ENCODE measurements at regions not wholly inside any gene's neighbourhood (a gene's known extent, or its start where the extent isn't known, plus 50 kb on each side); places are given as distances from the start of the nearest gene placed in this dataset.

GRCh38 chr5:167511276-167511675, 780.2 kb upstream of the WWC1 start:
- H3K9me3 ChIP-seq (ENCODE audit: severe bottlenecking): no peaks in the 10 kb centered on the region
- ATAC-seq (ENCODE audit: low read depth) (no peak), DNase-seq (ENCODE audit: low spot score) (no peak)
- no peak for TF ChIP-seq CTCF (IDR thresholded peaks at IDR 0.05; ENCODE audit: poor library complexity, severe bottlenecking)
- no peaks in the 10 kb centered on the region for H3K4me1 ChIP-seq (ENCODE audit: insufficient read depth, poor library complexity, severe bottlenecking)
- no peak overlapping the region for H3K4me3 ChIP-seq (ENCODE audit: severe bottlenecking)
- H3K36me3 ChIP-seq (ENCODE audit: low read depth): no peaks in the 10 kb centered on the region
- no peak overlapping the region for H3K27ac ChIP-seq (ENCODE audit: poor library complexity, severe bottlenecking)
- H3K27me3 ChIP-seq (ENCODE audit: insufficient read depth, poor library complexity, severe bottlenecking): peaks cover 57% of the 10 kb centered on the region

DNA sequence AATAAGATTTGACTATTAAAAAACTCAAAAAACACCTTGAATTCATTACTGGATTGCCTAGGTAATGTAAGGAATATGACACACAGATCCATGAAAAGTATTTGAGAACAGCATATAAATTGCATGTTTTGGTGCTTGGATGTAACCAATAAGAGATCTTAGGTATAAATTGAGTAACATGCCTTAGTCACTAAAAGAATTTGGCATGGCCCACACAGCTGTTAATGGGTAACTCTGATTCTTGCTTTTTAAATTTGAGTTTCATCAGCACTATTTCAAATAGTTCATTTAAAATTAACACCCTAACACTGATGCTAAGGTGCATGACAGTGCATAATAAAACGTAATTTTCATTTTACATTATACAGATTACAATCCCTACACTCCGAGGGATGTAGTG, 779.3 kb upstream of the WWC1 start:
- Histone ChIP-seq H3K9me3 (ENCODE audit: severe bottlenecking) (no peaks in the 10 kb centered on the region), H3K36me3 (ENCODE audit: low read depth) (no peaks in the 10 kb centered on the region), H3K27me3 (ENCODE audit: insufficient read depth, poor library complexity, severe bottlenecking) (peaks cover 49% of the 10 kb centered on the region), H3K4me3 (ENCODE audit: severe bottlenecking) (no peak overlapping the region), H3K4me1 (ENCODE audit: insufficient read depth, poor library complexity, severe bottlenecking) (no peaks in the 10 kb centered on the region), H3K27ac (ENCODE audit: poor library complexity, severe bottlenecking) (no peak overlapping the region)
- TF ChIP-seq CTCF (IDR thresholded peaks at IDR 0.05; ENCODE audit: poor library complexity, severe bottlenecking): no peak
- no peak for DNase-seq (ENCODE audit: low spot score)
- no peak for ATAC-seq (ENCODE audit: low read depth)

DNA sequence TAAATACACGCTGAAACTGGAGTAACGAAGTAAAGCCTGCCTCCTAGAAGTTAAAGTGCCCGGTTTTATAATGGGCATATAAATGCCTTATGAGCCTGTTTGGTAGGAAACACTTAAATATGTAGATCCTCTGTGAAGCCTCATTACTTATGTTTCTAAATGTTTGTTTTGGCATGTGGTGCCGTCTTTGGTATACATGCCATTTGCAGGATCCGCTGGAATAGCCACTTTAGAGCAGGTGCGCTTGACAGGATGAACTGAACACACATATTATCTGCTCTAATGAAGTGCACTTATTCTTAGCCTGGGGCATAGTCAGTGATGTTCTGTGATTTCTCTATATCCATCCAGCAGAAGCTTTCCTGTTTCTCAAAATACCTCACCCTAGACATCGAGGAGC, 778.1 kb upstream of the WWC1 start:
- DNase-seq (ENCODE audit: low spot score) (no peak), ATAC-seq (ENCODE audit: low read depth) (no peak)
- no peaks in the 10 kb centered on the region for H3K36me3 ChIP-seq (ENCODE audit: low read depth)
- no peaks in the 10 kb centered on the region for H3K4me1 ChIP-seq (ENCODE audit: insufficient read depth, poor library complexity, severe bottlenecking)
- H3K4me3 ChIP-seq (ENCODE audit: severe bottlenecking): no peak overlapping the region
- no peaks in the 10 kb centered on the region for H3K9me3 ChIP-seq (ENCODE audit: severe bottlenecking)
- no peak overlapping the region for H3K27ac ChIP-seq (ENCODE audit: poor library complexity, severe bottlenecking)
- no peak for TF ChIP-seq CTCF (IDR thresholded peaks at IDR 0.05; ENCODE audit: poor library complexity, severe bottlenecking)
- H3K27me3 ChIP-seq (ENCODE audit: insufficient read depth, poor library complexity, severe bottlenecking): peaks cover 41% of the 10 kb centered on the region

DNA sequence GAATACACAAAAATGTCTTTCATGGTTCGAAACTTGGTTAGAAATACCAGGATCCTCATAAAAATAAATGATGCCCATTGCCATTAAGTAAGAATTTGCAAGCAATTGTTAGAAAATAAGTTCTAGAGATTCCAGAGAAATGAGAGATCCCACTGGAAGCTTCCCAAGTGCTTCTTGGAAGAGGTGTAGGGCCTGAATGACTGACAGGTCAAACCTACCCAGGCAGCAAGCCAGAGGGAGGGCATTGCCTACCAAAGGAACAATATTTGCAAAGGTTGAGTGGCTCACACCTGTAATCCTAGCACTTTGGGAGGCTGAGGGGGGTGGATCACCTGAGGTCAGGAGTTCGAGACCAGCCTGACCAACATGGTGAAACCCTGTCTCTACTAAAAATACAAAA, 777.0 kb upstream of the WWC1 start:
- no peak for ATAC-seq (ENCODE audit: low read depth)
- H3K36me3 ChIP-seq (ENCODE audit: low read depth): no peaks in the 10 kb centered on the region
- no peak overlapping the region for H3K27ac ChIP-seq (ENCODE audit: poor library complexity, severe bottlenecking)
- H3K27me3 ChIP-seq (ENCODE audit: insufficient read depth, poor library complexity, severe bottlenecking): peaks cover 31% of the 10 kb centered on the region
- no peak overlapping the region for H3K4me3 ChIP-seq (ENCODE audit: severe bottlenecking)
- TF ChIP-seq CTCF (IDR thresholded peaks at IDR 0.05; ENCODE audit: poor library complexity, severe bottlenecking): no peak
- no peak for DNase-seq (ENCODE audit: low spot score)
- no peaks in the 10 kb centered on the region for H3K9me3 ChIP-seq (ENCODE audit: severe bottlenecking)
- no peaks in the 10 kb centered on the region for H3K4me1 ChIP-seq (ENCODE audit: insufficient read depth, poor library complexity, severe bottlenecking)

- DNase-seq (ENCODE audit: low spot score) (no peak), ATAC-seq (ENCODE audit: low read depth) (no peak)
- H3K9me3 ChIP-seq (ENCODE audit: severe bottlenecking): no peaks in the 10 kb centered on the region
- H3K27me3 ChIP-seq (ENCODE audit: insufficient read depth, poor library complexity, severe bottlenecking): peaks cover 8% of the 10 kb centered on the region
- no peak overlapping the region for H3K27ac ChIP-seq (ENCODE audit: poor library complexity, severe bottlenecking)
- H3K4me3 ChIP-seq (ENCODE audit: severe bottlenecking): no peak overlapping the region
- no peaks in the 10 kb centered on the region for H3K36me3 ChIP-seq (ENCODE audit: low read depth)
- no peak for TF ChIP-seq CTCF (IDR thresholded peaks at IDR 0.05; ENCODE audit: poor library complexity, severe bottlenecking)
- H3K4me1 ChIP-seq (ENCODE audit: insufficient read depth, poor library complexity, severe bottlenecking): no peaks in the 10 kb centered on the region
Observed at GRCh38 chr5:167525004-167525403, 766.4 kb upstream of the WWC1 start.
